H1 (cell line): ENCODE measurements at regions not wholly inside any gene's neighbourhood (a gene's known extent, or its start where the extent isn't known, plus 50 kb on each side); places are given as distances from the start of the nearest gene placed in this dataset.

Experiments used
- CTCF ChIA-PET: fragments of 300-600 bp; sonication (Branson Sonifier 250); formaldehyde crosslinking; loops from one replicate; lab custom pipeline; 2021; ENCODE audit not compliant: partially characterized antibody; lab: Charles Lee
- POLR2A ChIA-PET: fragments of 300-600 bp; sonication (Branson Sonifier 250); formaldehyde crosslinking; loops from one replicate; lab custom pipeline; 2021; ENCODE audit warnings: inconsistent platforms; ENCODE audit not compliant: partially characterized antibody; lab: Charles Lee
- DNase-seq, 2 experiments: peaks; one replicate each; pipeline versions ENCODE4 v3.0.0 to v3.0.0-alpha.2; 2010 to 2022; ENCODE audit warnings: low spot score in 2 of 2, low read depth in 1 of 2, mixed read lengths in 1 of 2
- FAIRE-seq: peaks from 2 replicates; lab custom pipeline; 2011; peaks lifted over from hg19 to GRCh38; lab: Jason Lieb, UNC
- H2AFZ ChIP-seq: 2 replicates; pipeline ENCODE4 v1.8.1; 2012; ENCODE audit warnings: low read length, inconsistent platforms
- H2AK5ac ChIP-seq: 2 replicates; pipeline ENCODE4 v1.6.1; 2013; ENCODE audit warnings: low read depth, low read length
- H2BK120ac ChIP-seq: replicated peaks from 2 replicates; pipeline ENCODE3; 2013; ENCODE audit warnings: low read depth, low read length, inconsistent platforms
- H2BK12ac ChIP-seq: 2 replicates; pipeline ENCODE4 v1.6.1; 2013; ENCODE audit warnings: low read depth, low read length
- H2BK15ac ChIP-seq: 2 replicates; pipeline ENCODE4 v1.6.1; 2013; ENCODE audit warnings: low read length
- H2BK20ac ChIP-seq: 2 replicates; pipeline ENCODE4 v1.6.1; 2013; ENCODE audit warnings: low read length
- H2BK5ac ChIP-seq: 2 replicates; pipeline ENCODE4 v1.6.1; 2013; ENCODE audit warnings: low read depth, low read length
- H3K14ac ChIP-seq: 2 replicates; pipeline ENCODE4 v1.6.1; 2013; ENCODE audit warnings: inconsistent platforms; ENCODE audit not compliant: insufficient read length
- H3K18ac ChIP-seq: 2 replicates; pipeline ENCODE4 v1.6.1; 2013; ENCODE audit warnings: low read length; ENCODE audit errors: extremely low read depth
- H3K23ac ChIP-seq: 2 replicates; pipeline ENCODE4 v1.6.1; 2013; ENCODE audit warnings: inconsistent platforms; ENCODE audit not compliant: insufficient read length
- H3K23me2 ChIP-seq: 2 replicates; pipeline ENCODE4 v1.6.1; 2013; ENCODE audit warnings: low read depth, low read length
- H3K27ac ChIP-seq: 2 replicates; pipeline ENCODE4 v1.6.1; 2011; ENCODE audit warnings: low read depth, low read length, inconsistent platforms
- H3K27me3 ChIP-seq, 4 experiments: replicated peaks in 1 of 4; 1 replicate in 1 of 4; 2 replicates in 3 of 4; pipeline versions ENCODE4 v1.6.1 to v1.8.1; 2011 to 2013; ENCODE audit warnings: low read length in 3 of 4, mild to moderate bottlenecking in 3 of 4, inconsistent platforms in 2 of 4, mixed read lengths in 2 of 4, moderate library complexity in 1 of 4; ENCODE audit not compliant: control insufficient read depth in 3 of 4, insufficient read depth in 3 of 4; ENCODE audit errors: extremely low read depth in 1 of 4
- H3K36me3 ChIP-seq, 4 experiments: 2 replicates each; pipeline versions ENCODE4 v1.6.1 to v1.8.1; 2011 to 2013; ENCODE audit warnings: mild to moderate bottlenecking in 4 of 4, low read length in 3 of 4, moderate library complexity in 2 of 4, control low read depth in 1 of 4, inconsistent platforms in 1 of 4; ENCODE audit not compliant: insufficient read depth in 4 of 4, control insufficient read depth in 2 of 4
- H3K4ac ChIP-seq: replicated peaks from 2 replicates; pipeline ENCODE3; 2013; ENCODE audit warnings: low read length, low read depth, mixed read lengths, inconsistent platforms; ENCODE audit not compliant: insufficient read length
- H3K4me1 ChIP-seq, 4 experiments: replicated peaks in 1 of 4; 1 replicate in 1 of 4; 2 replicates in 3 of 4; pipeline versions ENCODE4 v1.6.1 to v1.8.1; 2011 to 2013; ENCODE audit warnings: low read length in 3 of 4, inconsistent platforms in 2 of 4, mixed read lengths in 1 of 4; ENCODE audit not compliant: insufficient read depth in 4 of 4, control insufficient read depth in 3 of 4
- H3K4me2 ChIP-seq, 2 experiments: 2 replicates each; pipeline versions ENCODE4 v1.6.1 to v1.8.1; 2011 to 2013; ENCODE audit warnings: low read depth in 2 of 2, low read length in 2 of 2, control low read depth in 1 of 2, inconsistent platforms in 1 of 2, mild to moderate bottlenecking in 1 of 2; ENCODE audit not compliant: insufficient read depth in 1 of 2
- H3K4me3 ChIP-seq, 4 experiments: fragments of 200-600, 300-600 bp in 1 of 4; sonication (generic), shearing (Covaris generic), sonication (Bioruptor Twin) in 1 of 4; 2 replicates each; pipeline versions ENCODE4 v1.5.1 to v1.8.1; 2011 to 2016; ENCODE audit warnings: low read length in 4 of 4, low read depth in 3 of 4, control low read depth in 2 of 4, inconsistent platforms in 2 of 4, mild to moderate bottlenecking in 2 of 4, mixed read lengths in 1 of 4, moderate library complexity in 1 of 4; ENCODE audit not compliant: insufficient read depth in 2 of 4; ENCODE audit errors: extremely low read depth in 1 of 4
- H3K56ac ChIP-seq: replicated peaks from 2 replicates; pipeline ENCODE3; 2013; ENCODE audit warnings: low read depth, mild to moderate bottlenecking, mixed read lengths, low read length, inconsistent platforms; ENCODE audit not compliant: insufficient read length
- H3K79me1 ChIP-seq: 2 replicates; pipeline ENCODE4 v1.6.1; 2013; ENCODE audit warnings: low read depth, low read length, control low read depth
- H3K79me2 ChIP-seq, 2 experiments: 2 replicates each; pipeline versions ENCODE4 v1.6.1 to v1.8.1; 2012 to 2013; ENCODE audit warnings: low read length in 2 of 2, mild to moderate bottlenecking in 2 of 2, inconsistent platforms in 1 of 2; ENCODE audit not compliant: insufficient read depth in 2 of 2, control insufficient read depth in 1 of 2
- H3K9ac ChIP-seq, 4 experiments: replicated peaks in 1 of 4; 1 replicate in 1 of 4; 2 replicates in 3 of 4; pipeline versions ENCODE4 v1.6.1 to v1.8.1; 2011 to 2013; ENCODE audit warnings: low read depth in 3 of 4, low read length in 3 of 4, control low read depth in 2 of 4, mild to moderate bottlenecking in 2 of 4, moderate library complexity in 2 of 4, inconsistent platforms in 1 of 4; ENCODE audit errors: extremely low read depth in 1 of 4
- H3K9me3 ChIP-seq, 2 experiments: 2 replicates each; pipeline versions ENCODE4 v1.6.1 to v1.8.1; 2012 to 2013; ENCODE audit warnings: mild to moderate bottlenecking in 2 of 2, moderate library complexity in 2 of 2, control low read depth in 1 of 2, inconsistent platforms in 1 of 2, low read depth in 1 of 2, low read length in 1 of 2, mixed read lengths in 1 of 2; ENCODE audit not compliant: insufficient read depth in 2 of 2
- H4K20me1 ChIP-seq, 2 experiments: replicated peaks in 1 of 2; 2 replicates each; pipeline versions ENCODE3 to v1.8.1; 2011 to 2013; ENCODE audit warnings: inconsistent platforms in 2 of 2, low read length in 2 of 2, mild to moderate bottlenecking in 1 of 2; ENCODE audit not compliant: insufficient read depth in 2 of 2, control insufficient read depth in 1 of 2
- H4K5ac ChIP-seq: 2 replicates; pipeline ENCODE4 v1.6.1; 2013; ENCODE audit warnings: low read length, low read depth, mixed read lengths, inconsistent platforms; ENCODE audit not compliant: insufficient read length
- H4K8ac ChIP-seq: 2 replicates; pipeline ENCODE4 v1.8.0; 2013; ENCODE audit warnings: mild to moderate bottlenecking, moderate library complexity, low read length, inconsistent platforms; ENCODE audit not compliant: insufficient read depth; ENCODE audit errors: extremely low read depth
- H4K91ac ChIP-seq: replicated peaks from 2 replicates; pipeline ENCODE3; 2013; ENCODE audit warnings: low read length, mixed read lengths, inconsistent platforms; ENCODE audit not compliant: insufficient read length
- ASH2L ChIP-seq: fragments of 200-600, 300-600 bp; sonication (generic); IDR thresholded peaks from one replicate; pipeline ENCODE4 v1.7.1; 2017; ENCODE audit warnings: low read length
- BACH1 ChIP-seq: IDR thresholded peaks from 2 replicates; pipeline ENCODE4 v1.6.1; 2012; ENCODE audit warnings: low read length, improper control_type of control experiment
- CBX8 ChIP-seq: fragments of 300-800, 300-1000 bp; sonication (generic); IDR thresholded peaks from 2 replicates; pipeline ENCODE4 v1.7.1; 2016; ENCODE audit warnings: low read depth, low read length, borderline replicate concordance
- CTBP2 ChIP-seq: IDR thresholded peaks from 2 replicates; pipeline ENCODE4 v1.7.0; 2011; ENCODE audit warnings: borderline replicate concordance, mild to moderate bottlenecking, moderate library complexity, mixed read lengths, low read length; ENCODE audit not compliant: insufficient read depth, insufficient read length
- EZH2 ChIP-seq: fragments of 200-600 bp; sonication (generic); IDR thresholded peaks from 2 replicates; pipeline ENCODE4 v1.7.1; 2012; ENCODE audit warnings: low read depth, mild to moderate bottlenecking, moderate library complexity, low read length, inconsistent platforms; ENCODE audit not compliant: severe bottlenecking
- NANOG ChIP-seq: IDR thresholded peaks from 2 replicates; pipeline ENCODE4 v1.6.1; 2011; ENCODE audit warnings: low read length, low read depth, mild to moderate bottlenecking, inconsistent platforms; ENCODE audit not compliant: insufficient read depth, poor library complexity, severe bottlenecking
- NRF1 ChIP-seq: IDR thresholded peaks from 2 replicates; pipeline ENCODE4 v1.6.1; 2011; ENCODE audit warnings: mild to moderate bottlenecking, low read depth, low read length, improper control_type of control experiment
- RFX5 ChIP-seq: IDR thresholded peaks from 2 replicates; pipeline ENCODE4 v1.6.1; 2011; ENCODE audit warnings: low read depth, low read length, improper control_type of control experiment, borderline replicate concordance
- SIN3A ChIP-seq, 2 experiments: IDR thresholded peaks in 1 of 2; conservative IDR thresholded peaks in 1 of 2; 2 replicates each; pipeline ENCODE4 v1.6.1; 2011 to 2012; ENCODE audit warnings: low read length in 2 of 2, improper control_type of control experiment in 1 of 2, low read depth in 1 of 2, mild to moderate bottlenecking in 1 of 2
- SIX5 ChIP-seq: IDR thresholded peaks from 2 replicates; pipeline ENCODE4 v1.6.1; 2011; ENCODE audit warnings: mild to moderate bottlenecking, low read depth, low read length
- TCF12 ChIP-seq: IDR thresholded peaks from 2 replicates; pipeline ENCODE4 v1.6.1; 2011; ENCODE audit warnings: low read depth, mild to moderate bottlenecking, low read length
- WGBS, 2 experiments: shearing (Covaris generic) in 1 of 2; methylation state at CpG; one replicate each; pipeline versions ENCODE4 v1.1.6 to v1.1.7; 2013 to 2015; ENCODE audit warnings: low lambda C conversion rate in 2 of 2, mixed read lengths in 2 of 2, inconsistent platforms in 1 of 2, low coverage in 1 of 2, missing lambda C conversion rate in 1 of 2; ENCODE audit not compliant: insufficient replicate concordance in 2 of 2, insufficient coverage in 1 of 2, insufficient read length in 1 of 2; ENCODE audit errors: extremely low coverage in 1 of 2, missing lambda C conversion rate in 1 of 2; 5-methylcytosine and 5-hydroxymethylcytosine counted together

- POLR2A ChIA-PET: no interaction called here
- no peak for FAIRE-seq
- no peak overlapping the region for H2BK15ac ChIP-seq
Observed at GRCh38 chr7:10855583-10855982, 118.1 kb upstream of the PHF14 start.

More at GRCh38 chr7:10855583-10855982, 118.1 kb upstream of the PHF14 start:
- Histone ChIP-seq H3K9ac (no peak overlapping the region), H2BK5ac (no peak overlapping the region), H3K36me3 (no peaks in the 10 kb centered on the region), H3K79me2 (no peaks in the 10 kb centered on the region), H4K5ac (no peak overlapping the region), H3K27me3 (no peaks in the 10 kb centered on the region), H2BK12ac (no peak overlapping the region), H2AK5ac (no peak overlapping the region), H2BK120ac (no peak overlapping the region), H3K23ac (no peak overlapping the region), H3K27ac (no peak overlapping the region), H3K4ac (no peak overlapping the region), H4K8ac (no peak overlapping the region), H3K4me2 (no peak overlapping the region), H3K4me3 (no peak overlapping the region), H3K79me1 (no peaks in the 10 kb centered on the region), H3K23me2 (no peaks in the 10 kb centered on the region), H3K14ac (no peak overlapping the region), H4K91ac (no peak overlapping the region), H4K20me1 (no peaks in the 10 kb centered on the region), H3K9me3 (no peaks in the 10 kb centered on the region), H2BK20ac (no peak overlapping the region), H3K4me1 (no peaks in the 10 kb centered on the region), H3K18ac (no peak overlapping the region), H3K56ac (no peak overlapping the region), H2AFZ (no peak overlapping the region; the same call in 1 of the 2 replicates)
- WGBS, 2 experiments: 91% methylated on average over 16 of the region's 16 CpGs; no CpG with 5 or more reads in 1 of the 2 experiments
- CTCF ChIA-PET: no interaction called here
- no peak for DNase-seq
- TF ChIP-seq TCF12: no peak
- no peak for TF ChIP-seq EZH2
- TF ChIP-seq ASH2L: no peak
- TF ChIP-seq SIN3A (conservative IDR thresholded peaks at IDR 0.05 in 1 of 2, IDR thresholded peaks at IDR 0.05 in 1 of 2; ENCODE audit: low read depth in 1 of 2, low read length in 2 of 2): no peak
- no peak for TF ChIP-seq CBX8
- TF ChIP-seq SIX5: no peak
- no peak for TF ChIP-seq NRF1
- TF ChIP-seq NANOG: no peak
- no peak for TF ChIP-seq CTBP2
- TF ChIP-seq RFX5: no peak
- TF ChIP-seq BACH1: no peak
